GM12878 (cell line): ENCODE measurements at regions not wholly inside any gene's neighbourhood (a gene's known extent, or its start where the extent isn't known, plus 50 kb on each side); places are given as distances from the start of the nearest gene placed in this dataset.

Source experiments
- ATAC-seq: fragments of 200-7000 bp; cut with Tn5 transposase; 3 replicates; pipeline ENCODE4 v1.9.1; 2020; ENCODE audit warnings: mild to moderate bottlenecking, moderate library complexity
- BruUV-seq: library from RNA; stranded (reverse); fragments of 400-500 nt; replicated peaks from 2 replicates; lab custom pipeline; 2021; lab: Mats Ljungman, UMichigan
- CTCF ChIA-PET: fragments of 300-600 bp; sonication (Branson Sonifier 250); formaldehyde crosslinking; extraction: SDS; loops from one replicate; lab custom pipeline; 2021; ENCODE audit warnings: inconsistent platforms; lab: Yijun Ruan, JAX
- POLR2A ChIA-PET: fragments of 350-600 bp; formaldehyde crosslinking; extraction: SDS; loops from one replicate; lab custom pipeline; 2021; ENCODE audit warnings: inconsistent platforms; lab: Charles Lee
- RAD21 ChIA-PET: fragments of 300-600 bp; sonication (Branson Sonifier 250); formaldehyde crosslinking; loops from one replicate; lab custom pipeline; 2023; ENCODE audit warnings: antibody characterized with exemption; ENCODE audit not compliant: unreplicated experiment; lab: Charles Lee
- SMC1A ChIA-PET: fragments of 300-600 bp; sonication (Branson Sonifier 250); formaldehyde crosslinking; loops from one replicate; lab custom pipeline; 2023; ENCODE audit not compliant: unreplicated experiment, uncharacterized antibody; lab: Charles Lee
- DNase-seq: peaks from one replicate; pipeline ENCODE4 v3.0.0-alpha.2; 2011; ENCODE audit warnings: low read depth, low spot score
- FAIRE-seq: peaks from 3 replicates; lab custom pipeline; 2011; peaks lifted over from hg19 to GRCh38; lab: Jason Lieb, UNC
- H2AFZ ChIP-seq: 2 replicates; pipeline ENCODE4 v1.6.0; 2011; ENCODE audit warnings: low read depth, low read length, control low read depth; ENCODE audit not compliant: control insufficient read depth
- H3K27ac ChIP-seq: 2 replicates; pipeline ENCODE4 v1.5.1; 2011; ENCODE audit warnings: control low read depth; ENCODE audit not compliant: control insufficient read depth, insufficient read depth
- H3K27me3 ChIP-seq, 2 experiments: replicated peaks in 1 of 2; 2 replicates each; pipeline versions ENCODE4 v1.6.0 to v1.6.1; 2011; ENCODE audit warnings: low read length in 1 of 2; ENCODE audit not compliant: control insufficient read depth in 2 of 2, insufficient read depth in 2 of 2
- H3K36me3 ChIP-seq, 2 experiments: 2 replicates each; pipeline ENCODE4 v1.5.1; 2011; ENCODE audit warnings: low read length in 1 of 2; ENCODE audit not compliant: control insufficient read depth in 2 of 2, insufficient read depth in 2 of 2
- H3K4me1 ChIP-seq: 2 replicates; pipeline ENCODE4 v1.6.1; 2011; ENCODE audit warnings: mild to moderate bottlenecking, low read length, moderate library complexity, mixed read lengths; ENCODE audit not compliant: control insufficient read depth, insufficient read depth
- H3K4me2 ChIP-seq: 2 replicates; pipeline ENCODE4 v1.6.0; 2011; ENCODE audit warnings: control low read depth; ENCODE audit not compliant: control insufficient read depth, insufficient read depth
- H3K4me3 ChIP-seq: fragments of 200-600 bp; sonication (generic); 2 replicates; pipeline ENCODE4 v1.5.1; 2016
- H3K79me2 ChIP-seq: 2 replicates; pipeline ENCODE4 v1.6.0; 2011; ENCODE audit warnings: low read length; ENCODE audit not compliant: control insufficient read depth, insufficient read depth
- H3K9ac ChIP-seq: 2 replicates; pipeline ENCODE4 v1.8.0; 2011; ENCODE audit warnings: low read length, control low read depth, mixed read lengths; ENCODE audit not compliant: control insufficient read depth, insufficient read depth
- H3K9me3 ChIP-seq: replicated peaks from 3 replicates; pipeline ENCODE4 v1.5.1; 2011; ENCODE audit warnings: mild to moderate bottlenecking, low read length; ENCODE audit not compliant: control insufficient read depth, insufficient read depth
- H4K20me1 ChIP-seq: 2 replicates; pipeline ENCODE4 v1.6.0; 2011; ENCODE audit not compliant: control insufficient read depth, insufficient read depth
- FOS ChIP-seq: IDR thresholded peaks from 3 replicates; pipeline ENCODE4 v1.6.1; 2011; ENCODE audit warnings: borderline replicate concordance; ENCODE audit not compliant: insufficient read length; ENCODE audit errors: extremely low read depth
- IRF4 ChIP-seq: IDR thresholded peaks from 2 replicates; pipeline ENCODE4 v1.6.1; 2011; ENCODE audit warnings: low read depth, low read length
- JUND ChIP-seq: IDR thresholded peaks from 2 replicates; pipeline ENCODE4 v1.6.1; 2012; ENCODE audit warnings: low read depth, mild to moderate bottlenecking, low read length, improper control_type of control experiment, moderate library complexity
- NFIC ChIP-seq: IDR thresholded peaks from 2 replicates; pipeline ENCODE4 v1.6.1; 2012; ENCODE audit warnings: low read depth, mild to moderate bottlenecking, inconsistent platforms, low read length, moderate library complexity
- REST ChIP-seq: IDR thresholded peaks from 2 replicates; pipeline ENCODE4 v1.6.1; 2012; ENCODE audit warnings: mild to moderate bottlenecking, low read depth, low read length
- ZNF274 ChIP-seq: IDR thresholded peaks from one replicate; pipeline ENCODE4 v1.8.0; 2011; ENCODE audit not compliant: insufficient read length, insufficient read depth
- WGBS: methylation state at CpG from one replicate; pipeline ENCODE4 v1.1.6; 2016; ENCODE audit warnings: low lambda C conversion rate; ENCODE audit not compliant: insufficient replicate concordance, insufficient coverage; ENCODE audit errors: missing lambda C conversion rate; 5-methylcytosine and 5-hydroxymethylcytosine counted together
- in situ Hi-C: fragments of 300-500 bp; cut with MboI; formaldehyde crosslinking; loops from 9 replicates; pipeline ENCODE4 v1.14.3; 2018; ENCODE audit warnings: mixed read lengths
- intact Hi-C: fragments of 100-400 bp; cut with micrococcal nuclease; formaldehyde crosslinking; loops from one replicate; pipeline ENCODE4 v1.14.2; 2022; ENCODE audit not compliant: unreplicated experiment
- TF ChIP-seq, protein P1 (sequence below): IDR thresholded peaks from 2 replicates; pipeline ENCODE4 v1.6.1; 2012; ENCODE audit warnings: low read depth, low read length, improper control_type of control experiment
- TF ChIP-seq, protein P2 (sequence below): fragments of 450-650 bp; IDR thresholded peaks from 2 replicates; pipeline ENCODE4 v1.6.1; 2017; ENCODE audit warnings: antibody characterized with exemption, mild to moderate bottlenecking, moderate library complexity
- TF ChIP-seq, protein P3 (sequence below): fragments of 450-650 bp; IDR thresholded peaks from 2 replicates; pipeline ENCODE4 v1.6.1; 2017; ENCODE audit warnings: mild to moderate bottlenecking, moderate library complexity
- TF ChIP-seq, protein P4 (sequence below): IDR thresholded peaks from 2 replicates; pipeline ENCODE4 v1.6.1; 2012; ENCODE audit warnings: low read length, inconsistent platforms
- TF ChIP-seq, protein P5 (sequence below): fragments of 450-650 bp; IDR thresholded peaks from 2 replicates; pipeline ENCODE4 v1.6.1; 2016; ENCODE audit warnings: mild to moderate bottlenecking

- SMC1A ChIA-PET: no interaction called here
- Histone ChIP-seq H3K9ac (no peak overlapping the region), H3K4me2 (no peak overlapping the region), H3K27me3 (no peaks in the 10 kb centered on the region), H3K9me3 (no peaks in the 10 kb centered on the region), H3K4me1 (no peaks in the 10 kb centered on the region), H4K20me1 (no peaks in the 10 kb centered on the region), H2AFZ (no peak overlapping the region), H3K27ac (no peak overlapping the region), H3K36me3 (no peaks in the 10 kb centered on the region), H3K4me3 (no peak overlapping the region), H3K79me2 (no peaks in the 10 kb centered on the region)
- 20% methylated on average over 1 of the region's 1 CpG for WGBS
- BruUV-seq: no TSS peak
- RAD21 ChIA-PET: no interaction called here
- no peak for ATAC-seq
- DNase-seq: no peak
- in situ Hi-C loops (no loop called here), intact Hi-C loops (no loop called here)
- POLR2A ChIA-PET: no interaction called here
- FAIRE-seq: no peak
- CTCF ChIA-PET: no interaction called here
- TF ChIP-seq IRF4: no peak
- TF ChIP-seq, protein P1, sequence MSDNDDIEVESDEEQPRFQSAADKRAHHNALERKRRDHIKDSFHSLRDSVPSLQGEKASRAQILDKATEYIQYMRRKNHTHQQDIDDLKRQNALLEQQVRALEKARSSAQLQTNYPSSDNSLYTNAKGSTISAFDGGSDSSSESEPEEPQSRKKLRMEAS: no peak
- TF ChIP-seq, protein P2, sequence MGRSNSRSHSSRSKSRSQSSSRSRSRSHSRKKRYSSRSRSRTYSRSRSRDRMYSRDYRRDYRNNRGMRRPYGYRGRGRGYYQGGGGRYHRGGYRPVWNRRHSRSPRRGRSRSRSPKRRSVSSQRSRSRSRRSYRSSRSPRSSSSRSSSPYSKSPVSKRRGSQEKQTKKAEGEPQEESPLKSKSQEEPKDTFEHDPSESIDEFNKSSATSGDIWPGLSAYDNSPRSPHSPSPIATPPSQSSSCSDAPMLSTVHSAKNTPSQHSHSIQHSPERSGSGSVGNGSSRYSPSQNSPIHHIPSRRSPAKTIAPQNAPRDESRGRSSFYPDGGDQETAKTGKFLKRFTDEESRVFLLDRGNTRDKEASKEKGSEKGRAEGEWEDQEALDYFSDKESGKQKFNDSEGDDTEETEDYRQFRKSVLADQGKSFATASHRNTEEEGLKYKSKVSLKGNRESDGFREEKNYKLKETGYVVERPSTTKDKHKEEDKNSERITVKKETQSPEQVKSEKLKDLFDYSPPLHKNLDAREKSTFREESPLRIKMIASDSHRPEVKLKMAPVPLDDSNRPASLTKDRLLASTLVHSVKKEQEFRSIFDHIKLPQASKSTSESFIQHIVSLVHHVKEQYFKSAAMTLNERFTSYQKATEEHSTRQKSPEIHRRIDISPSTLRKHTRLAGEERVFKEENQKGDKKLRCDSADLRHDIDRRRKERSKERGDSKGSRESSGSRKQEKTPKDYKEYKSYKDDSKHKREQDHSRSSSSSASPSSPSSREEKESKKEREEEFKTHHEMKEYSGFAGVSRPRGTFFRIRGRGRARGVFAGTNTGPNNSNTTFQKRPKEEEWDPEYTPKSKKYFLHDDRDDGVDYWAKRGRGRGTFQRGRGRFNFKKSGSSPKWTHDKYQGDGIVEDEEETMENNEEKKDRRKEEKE: no peak
- TF ChIP-seq REST: no peak
- TF ChIP-seq FOS: no peak
- TF ChIP-seq, protein P3, sequence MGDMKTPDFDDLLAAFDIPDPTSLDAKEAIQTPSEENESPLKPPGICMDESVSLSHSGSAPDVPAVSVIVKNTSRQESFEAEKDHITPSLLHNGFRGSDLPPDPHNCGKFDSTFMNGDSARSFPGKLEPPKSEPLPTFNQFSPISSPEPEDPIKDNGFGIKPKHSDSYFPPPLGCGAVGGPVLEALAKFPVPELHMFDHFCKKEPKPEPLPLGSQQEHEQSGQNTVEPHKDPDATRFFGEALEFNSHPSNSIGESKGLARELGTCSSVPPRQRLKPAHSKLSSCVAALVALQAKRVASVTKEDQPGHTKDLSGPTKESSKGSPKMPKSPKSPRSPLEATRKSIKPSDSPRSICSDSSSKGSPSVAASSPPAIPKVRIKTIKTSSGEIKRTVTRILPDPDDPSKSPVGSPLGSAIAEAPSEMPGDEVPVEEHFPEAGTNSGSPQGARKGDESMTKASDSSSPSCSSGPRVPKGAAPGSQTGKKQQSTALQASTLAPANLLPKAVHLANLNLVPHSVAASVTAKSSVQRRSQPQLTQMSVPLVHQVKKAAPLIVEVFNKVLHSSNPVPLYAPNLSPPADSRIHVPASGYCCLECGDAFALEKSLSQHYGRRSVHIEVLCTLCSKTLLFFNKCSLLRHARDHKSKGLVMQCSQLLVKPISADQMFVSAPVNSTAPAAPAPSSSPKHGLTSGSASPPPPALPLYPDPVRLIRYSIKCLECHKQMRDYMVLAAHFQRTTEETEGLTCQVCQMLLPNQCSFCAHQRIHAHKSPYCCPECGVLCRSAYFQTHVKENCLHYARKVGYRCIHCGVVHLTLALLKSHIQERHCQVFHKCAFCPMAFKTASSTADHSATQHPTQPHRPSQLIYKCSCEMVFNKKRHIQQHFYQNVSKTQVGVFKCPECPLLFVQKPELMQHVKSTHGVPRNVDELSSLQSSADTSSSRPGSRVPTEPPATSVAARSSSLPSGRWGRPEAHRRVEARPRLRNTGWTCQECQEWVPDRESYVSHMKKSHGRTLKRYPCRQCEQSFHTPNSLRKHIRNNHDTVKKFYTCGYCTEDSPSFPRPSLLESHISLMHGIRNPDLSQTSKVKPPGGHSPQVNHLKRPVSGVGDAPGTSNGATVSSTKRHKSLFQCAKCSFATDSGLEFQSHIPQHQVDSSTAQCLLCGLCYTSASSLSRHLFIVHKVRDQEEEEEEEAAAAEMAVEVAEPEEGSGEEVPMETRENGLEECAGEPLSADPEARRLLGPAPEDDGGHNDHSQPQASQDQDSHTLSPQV: no peak
- no peak for TF ChIP-seq NFIC
- TF ChIP-seq, protein P4, sequence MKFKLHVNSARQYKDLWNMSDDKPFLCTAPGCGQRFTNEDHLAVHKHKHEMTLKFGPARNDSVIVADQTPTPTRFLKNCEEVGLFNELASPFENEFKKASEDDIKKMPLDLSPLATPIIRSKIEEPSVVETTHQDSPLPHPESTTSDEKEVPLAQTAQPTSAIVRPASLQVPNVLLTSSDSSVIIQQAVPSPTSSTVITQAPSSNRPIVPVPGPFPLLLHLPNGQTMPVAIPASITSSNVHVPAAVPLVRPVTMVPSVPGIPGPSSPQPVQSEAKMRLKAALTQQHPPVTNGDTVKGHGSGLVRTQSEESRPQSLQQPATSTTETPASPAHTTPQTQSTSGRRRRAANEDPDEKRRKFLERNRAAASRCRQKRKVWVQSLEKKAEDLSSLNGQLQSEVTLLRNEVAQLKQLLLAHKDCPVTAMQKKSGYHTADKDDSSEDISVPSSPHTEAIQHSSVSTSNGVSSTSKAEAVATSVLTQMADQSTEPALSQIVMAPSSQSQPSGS: no peak
- TF ChIP-seq, protein P5, sequence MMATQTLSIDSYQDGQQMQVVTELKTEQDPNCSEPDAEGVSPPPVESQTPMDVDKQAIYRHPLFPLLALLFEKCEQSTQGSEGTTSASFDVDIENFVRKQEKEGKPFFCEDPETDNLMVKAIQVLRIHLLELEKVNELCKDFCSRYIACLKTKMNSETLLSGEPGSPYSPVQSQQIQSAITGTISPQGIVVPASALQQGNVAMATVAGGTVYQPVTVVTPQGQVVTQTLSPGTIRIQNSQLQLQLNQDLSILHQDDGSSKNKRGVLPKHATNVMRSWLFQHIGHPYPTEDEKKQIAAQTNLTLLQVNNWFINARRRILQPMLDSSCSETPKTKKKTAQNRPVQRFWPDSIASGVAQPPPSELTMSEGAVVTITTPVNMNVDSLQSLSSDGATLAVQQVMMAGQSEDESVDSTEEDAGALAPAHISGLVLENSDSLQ: no peak
- no peak for TF ChIP-seq ZNF274
- TF ChIP-seq JUND: no peak
These were observed 675.9 kb upstream of the ADGRL4 start for GRCh38 chr1:79682478-79682877.
